ENCODE measurements at regions not wholly inside any gene's neighbourhood (a gene's known extent, or its start where the extent isn't known, plus 50 kb on each side); places are given as distances from the start of the nearest gene placed in this dataset.

DNA sequence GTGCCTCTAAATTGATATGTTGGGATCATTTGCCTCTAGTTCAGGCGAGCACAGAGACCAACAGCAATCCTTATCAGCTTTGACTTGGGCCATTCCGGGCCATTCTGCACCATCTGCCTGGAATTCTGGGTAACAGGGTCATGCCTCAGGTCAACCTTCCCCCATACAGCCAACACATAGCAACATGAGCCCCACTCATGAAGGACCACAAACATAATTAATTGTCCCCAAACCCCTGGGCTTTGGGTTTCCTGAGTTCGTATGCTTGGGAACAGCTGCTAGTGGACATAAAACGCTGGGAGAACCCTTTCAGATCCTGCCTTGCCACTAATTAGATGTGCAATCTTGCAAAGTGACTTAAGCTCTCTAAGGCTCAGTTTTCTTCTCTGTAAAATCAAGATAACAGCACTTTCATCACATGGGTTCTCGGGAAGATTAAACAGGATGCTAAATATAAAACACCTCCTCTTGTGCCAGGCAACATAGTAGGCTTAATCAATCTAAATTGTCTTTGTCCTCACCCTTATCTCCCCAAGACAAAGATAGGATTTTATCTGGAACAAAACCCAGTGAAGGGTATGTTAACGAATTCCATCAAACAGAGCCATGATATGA is 426.5 kb downstream of the CD83 start:
- Histone ChIP-seq H3K4me3 (no peak overlapping the region), H3K27ac (ENCODE audit: low read depth in 1 of 2, low read length in 1 of 2) (no peak overlapping the region), H3K4me1 (ENCODE audit: control insufficient read depth in 5 of 5, insufficient read depth in 5 of 5, low read length in 5 of 5) (peaks cover 0 to 2% (median 0%) of the 10 kb centered on the region in 5 donors), H3K27me3 (ENCODE audit: control insufficient read depth in 3 of 3, insufficient read depth in 3 of 3, low read length in 2 of 3) (no peaks in the 10 kb centered on the region), H3K9ac (ENCODE audit: insufficient read depth in 1 of 2, low read length in 2 of 2) (no peak overlapping the region), H3K36me3 (ENCODE audit: control insufficient read depth in 4 of 4, insufficient read depth in 4 of 4, low read length in 4 of 4) (no peaks in the 10 kb centered on the region), H3K9me3 (ENCODE audit: control insufficient read depth in 4 of 4, insufficient read depth in 3 of 4, low read length in 3 of 4) (no peaks in the 10 kb centered on the region)
- no peak for TF ChIP-seq CTCF (IDR thresholded peaks at IDR 0.05; ENCODE audit: control extremely low read depth, extremely low read depth)
- DNase-seq (no peak), ATAC-seq (ENCODE audit: insufficient read depth, low FRiP score) (no peak)
- 72 to 83% methylated on average over 6 of the region's 6 CpGs for WGBS, 2 donors

DNA sequence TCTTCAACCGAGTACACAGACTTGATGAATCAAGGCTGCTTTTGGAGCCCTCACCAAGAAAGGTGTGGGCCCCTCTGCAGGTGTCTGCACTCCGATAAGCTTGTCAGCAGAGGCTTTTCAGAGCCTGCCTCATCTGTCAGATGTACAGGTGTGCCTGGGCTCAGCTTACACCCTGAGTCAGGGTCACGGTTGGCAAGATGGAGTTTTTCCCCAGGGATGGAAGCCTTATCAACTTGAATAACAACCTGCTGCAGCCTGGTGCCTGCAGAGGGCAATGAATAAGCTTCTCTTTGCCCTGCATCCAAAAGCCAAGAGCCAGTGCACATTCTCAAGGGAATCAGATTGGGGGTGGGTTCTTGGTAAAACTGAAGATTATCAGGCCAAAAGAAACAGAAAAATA is 427.1 kb downstream of the CD83 start:
- 84 to 87% methylated on average over 3 of the region's 3 CpGs for WGBS, 2 donors
- H3K4me1 ChIP-seq (ENCODE audit: control insufficient read depth in 5 of 5, insufficient read depth in 5 of 5, low read length in 5 of 5): peaks cover 0 to 6% (median 0%) of the 10 kb centered on the region in 5 donors
- no peak overlapping the region for H3K27ac ChIP-seq (ENCODE audit: low read depth in 1 of 2, low read length in 1 of 2)
- no peak overlapping the region for H3K9ac ChIP-seq (ENCODE audit: insufficient read depth in 1 of 2, low read length in 2 of 2)
- no peaks in the 10 kb centered on the region for H3K36me3 ChIP-seq (ENCODE audit: control insufficient read depth in 4 of 4, insufficient read depth in 4 of 4, low read length in 4 of 4)
- no peaks in the 10 kb centered on the region for H3K27me3 ChIP-seq (ENCODE audit: control insufficient read depth in 3 of 3, insufficient read depth in 3 of 3, low read length in 2 of 3)
- DNase-seq: no peak
- no peak overlapping the region for H3K4me3 ChIP-seq
- no peak for ATAC-seq (ENCODE audit: insufficient read depth, low FRiP score)
- TF ChIP-seq CTCF (IDR thresholded peaks at IDR 0.05; ENCODE audit: control extremely low read depth, extremely low read depth): no peak
- no peaks in the 10 kb centered on the region for H3K9me3 ChIP-seq (ENCODE audit: control insufficient read depth in 4 of 4, insufficient read depth in 3 of 4, low read length in 3 of 4)

- Histone ChIP-seq H3K9me3 (ENCODE audit: control insufficient read depth in 4 of 4, insufficient read depth in 3 of 4, low read length in 3 of 4) (no peaks in the 10 kb centered on the region), H3K27me3 (ENCODE audit: control insufficient read depth in 3 of 3, insufficient read depth in 3 of 3, low read length in 2 of 3) (no peaks in the 10 kb centered on the region), H3K4me1 (ENCODE audit: control insufficient read depth in 5 of 5, insufficient read depth in 5 of 5, low read length in 5 of 5) (peaks cover 0 to 9% (median 0%) of the 10 kb centered on the region in 5 donors), H3K27ac (ENCODE audit: low read depth in 1 of 2, low read length in 1 of 2) (no peak overlapping the region), H3K36me3 (ENCODE audit: control insufficient read depth in 4 of 4, insufficient read depth in 4 of 4, low read length in 4 of 4) (no peaks in the 10 kb centered on the region), H3K4me3 (no peak overlapping the region), H3K9ac (ENCODE audit: insufficient read depth in 1 of 2, low read length in 2 of 2) (no peak overlapping the region)
- no peak for DNase-seq
- no peak for ATAC-seq (ENCODE audit: insufficient read depth, low FRiP score)
- no peak for TF ChIP-seq CTCF (IDR thresholded peaks at IDR 0.05; ENCODE audit: control extremely low read depth, extremely low read depth)
- whole genome bisulfite sequencing, 2 donors: 90 to 92% methylated on average over 2 of the region's 2 CpGs
Observed at GRCh38 chr6:14545496-14545895, 427.9 kb downstream of the CD83 start.

DNA sequence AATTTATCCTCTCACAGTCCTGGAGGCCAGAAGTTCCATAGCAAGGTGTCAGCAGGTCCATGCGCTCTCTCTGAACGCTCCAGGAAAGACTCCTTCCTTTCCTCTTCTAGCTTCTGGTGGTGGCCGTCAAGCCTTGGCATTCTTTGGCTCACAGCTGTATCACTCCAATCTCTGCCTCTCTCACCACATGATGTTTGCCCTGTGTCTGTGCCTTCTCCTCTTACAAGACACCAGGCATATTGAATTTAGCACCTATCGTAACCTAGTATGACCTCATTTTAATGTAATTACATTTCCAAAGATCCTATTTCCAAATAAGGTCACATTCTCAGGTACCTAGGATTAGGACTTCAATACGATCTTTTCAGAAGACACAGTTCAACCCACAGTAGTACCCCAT is 428.5 kb downstream of the CD83 start:
- H3K9me3 ChIP-seq (ENCODE audit: control insufficient read depth in 4 of 4, insufficient read depth in 3 of 4, low read length in 3 of 4): no peaks in the 10 kb centered on the region
- 94 to 97% methylated on average over 5 of the region's 5 CpGs for WGBS, 2 donors
- peaks cover 0 to 9% (median 0%) of the 10 kb centered on the region in 5 donors for H3K4me1 ChIP-seq (ENCODE audit: control insufficient read depth in 5 of 5, insufficient read depth in 5 of 5, low read length in 5 of 5)
- no peak overlapping the region for H3K27ac ChIP-seq (ENCODE audit: low read depth in 1 of 2, low read length in 1 of 2)
- H3K9ac ChIP-seq (ENCODE audit: insufficient read depth in 1 of 2, low read length in 2 of 2): no peak overlapping the region
- ATAC-seq (ENCODE audit: insufficient read depth, low FRiP score) (no peak), DNase-seq (no peak)
- H3K4me3 ChIP-seq: no peak overlapping the region
- H3K36me3 ChIP-seq (ENCODE audit: control insufficient read depth in 4 of 4, insufficient read depth in 4 of 4, low read length in 4 of 4): no peaks in the 10 kb centered on the region
- H3K27me3 ChIP-seq (ENCODE audit: control insufficient read depth in 3 of 3, insufficient read depth in 3 of 3, low read length in 2 of 3): no peaks in the 10 kb centered on the region
- TF ChIP-seq CTCF (IDR thresholded peaks at IDR 0.05; ENCODE audit: control extremely low read depth, extremely low read depth): no peak
